Testis (tissue), 2 donors: ENCODE measurements at regions not wholly inside any gene's neighbourhood (a gene's known extent, or its start where the extent isn't known, plus 50 kb on each side); places are given as distances from the start of the nearest gene placed in this dataset.

Experiments
- DNase-seq: peaks from one replicate; pipeline ENCODE4 v3.0.0-alpha.2; 2019
- H3K27ac ChIP-seq, 2 donors: fragments of 200-600 bp; sonication (generic); one replicate each; pipeline ENCODE4 v1.5.1; 2019
- H3K27me3 ChIP-seq: fragments of 200-600 bp; sonication (generic); one replicate; pipeline ENCODE4 v1.5.1; 2019
- H3K36me3 ChIP-seq: fragments of 200-600 bp; sonication (generic); one replicate; pipeline ENCODE4 v1.5.1; 2017; ENCODE audit warnings: low read depth; ENCODE audit errors: missing control alignments
- H3K4me1 ChIP-seq: fragments of 200-600 bp; sonication (generic); one replicate; pipeline ENCODE4 v1.5.1; 2019
- H3K4me3 ChIP-seq, 2 donors: fragments of 200-600 bp; sonication (generic); one replicate each; pipeline ENCODE4 v1.5.1; 2017 to 2019
- H3K9me3 ChIP-seq: fragments of 200-600 bp; sonication (generic); one replicate; pipeline ENCODE4 v1.5.1; 2017
- POLR2A ChIP-seq: fragments of 450-650 bp; IDR thresholded peaks from one replicate; pipeline ENCODE4 v1.6.1; 2017; ENCODE audit warnings: antibody characterized with exemption, mild to moderate bottlenecking, moderate library complexity
- WGBS, 2 donors: methylation state at CpG; one replicate each; pipeline ENCODE4 v1.1.5; 2018; 5-methylcytosine and 5-hydroxymethylcytosine counted together
- intact Hi-C: fragments of 100-400 bp; cut with DNase I; formaldehyde crosslinking; loops from one replicate; pipeline ENCODE4 v1.15.1; 2023; ENCODE audit warnings: low total_unique reads
- TF ChIP-seq, protein P1 (sequence below), 3 experiments: fragments of 450-650 bp in 2 of 3; fragments of 200-600 bp in 1 of 3; sonication (generic) in 1 of 3; IDR thresholded peaks; one replicate each; pipeline ENCODE4 v1.5.1; 2016 to 2019; ENCODE audit warnings: antibody characterized with exemption in 3 of 3, mild to moderate bottlenecking in 2 of 3, moderate library complexity in 1 of 3

DNA sequence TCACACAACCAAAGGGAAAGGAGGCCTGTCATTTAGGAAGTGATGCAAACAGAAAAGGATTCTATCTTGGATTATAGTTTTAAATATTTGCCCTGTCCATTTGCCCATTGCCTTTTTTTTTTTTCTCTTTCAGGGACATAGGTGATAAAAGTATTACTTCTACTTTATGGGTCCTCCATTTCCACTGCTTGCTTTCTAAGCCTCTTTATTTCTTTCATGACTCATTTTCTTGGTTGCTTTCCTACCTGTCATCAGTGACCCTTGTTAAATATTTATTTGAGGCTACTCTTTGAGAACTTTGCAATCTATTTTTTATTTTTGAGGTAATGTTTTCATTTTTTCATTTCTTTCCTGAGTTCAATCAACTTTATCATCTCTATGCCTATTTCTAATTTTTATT is 522.9 kb upstream of the ARRDC3 start:
- Histone ChIP-seq H3K36me3 (no peaks in the 10 kb centered on the region), H3K4me3 (no peak overlapping the region), H3K9me3 (no peaks in the 10 kb centered on the region), H3K4me1 (no peaks in the 10 kb centered on the region), H3K27me3 (no peaks in the 10 kb centered on the region), H3K27ac (no peak overlapping the region)
- intact Hi-C loops = no loop called here
- no peak for DNase-seq
- no peak for TF ChIP-seq POLR2A
- TF ChIP-seq, protein P1, sequence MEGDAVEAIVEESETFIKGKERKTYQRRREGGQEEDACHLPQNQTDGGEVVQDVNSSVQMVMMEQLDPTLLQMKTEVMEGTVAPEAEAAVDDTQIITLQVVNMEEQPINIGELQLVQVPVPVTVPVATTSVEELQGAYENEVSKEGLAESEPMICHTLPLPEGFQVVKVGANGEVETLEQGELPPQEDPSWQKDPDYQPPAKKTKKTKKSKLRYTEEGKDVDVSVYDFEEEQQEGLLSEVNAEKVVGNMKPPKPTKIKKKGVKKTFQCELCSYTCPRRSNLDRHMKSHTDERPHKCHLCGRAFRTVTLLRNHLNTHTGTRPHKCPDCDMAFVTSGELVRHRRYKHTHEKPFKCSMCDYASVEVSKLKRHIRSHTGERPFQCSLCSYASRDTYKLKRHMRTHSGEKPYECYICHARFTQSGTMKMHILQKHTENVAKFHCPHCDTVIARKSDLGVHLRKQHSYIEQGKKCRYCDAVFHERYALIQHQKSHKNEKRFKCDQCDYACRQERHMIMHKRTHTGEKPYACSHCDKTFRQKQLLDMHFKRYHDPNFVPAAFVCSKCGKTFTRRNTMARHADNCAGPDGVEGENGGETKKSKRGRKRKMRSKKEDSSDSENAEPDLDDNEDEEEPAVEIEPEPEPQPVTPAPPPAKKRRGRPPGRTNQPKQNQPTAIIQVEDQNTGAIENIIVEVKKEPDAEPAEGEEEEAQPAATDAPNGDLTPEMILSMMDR (IDR thresholded peaks at IDR 0.05) = no peak

DNA sequence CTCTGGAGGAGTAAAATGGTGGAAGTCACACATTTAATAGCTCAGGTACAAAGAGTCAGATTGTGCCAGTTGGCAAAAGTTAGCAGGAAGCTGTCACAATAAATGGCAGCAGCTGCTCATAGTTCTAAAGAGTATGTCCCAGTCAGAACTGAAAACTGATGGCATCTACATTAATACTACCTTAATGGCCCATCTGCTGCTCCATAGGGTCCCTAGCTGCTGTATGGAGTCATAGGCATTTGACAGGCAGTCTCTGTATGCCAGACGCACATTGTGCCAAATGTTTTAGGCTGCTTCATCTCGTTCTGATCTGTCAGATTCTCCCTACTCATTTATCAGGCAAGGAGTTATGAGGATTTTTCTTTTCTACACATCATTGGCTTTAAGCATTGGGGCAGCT is 515.8 kb upstream of the ARRDC3 start:
- Histone ChIP-seq H3K27me3 (no peaks in the 10 kb centered on the region), H3K4me1 (no peaks in the 10 kb centered on the region), H3K36me3 (no peaks in the 10 kb centered on the region), H3K27ac (no peak overlapping the region), H3K9me3 (no peaks in the 10 kb centered on the region), H3K4me3 (no peak overlapping the region)
- TF ChIP-seq POLR2A = no peak
- TF ChIP-seq, protein P1 (IDR thresholded peaks at IDR 0.05) = no peak
- WGBS, 2 donors = 72 to 74% methylated on average over 2 of the region's 2 CpGs
- intact Hi-C loops = no loop called here
- DNase-seq = no peak

DNA sequence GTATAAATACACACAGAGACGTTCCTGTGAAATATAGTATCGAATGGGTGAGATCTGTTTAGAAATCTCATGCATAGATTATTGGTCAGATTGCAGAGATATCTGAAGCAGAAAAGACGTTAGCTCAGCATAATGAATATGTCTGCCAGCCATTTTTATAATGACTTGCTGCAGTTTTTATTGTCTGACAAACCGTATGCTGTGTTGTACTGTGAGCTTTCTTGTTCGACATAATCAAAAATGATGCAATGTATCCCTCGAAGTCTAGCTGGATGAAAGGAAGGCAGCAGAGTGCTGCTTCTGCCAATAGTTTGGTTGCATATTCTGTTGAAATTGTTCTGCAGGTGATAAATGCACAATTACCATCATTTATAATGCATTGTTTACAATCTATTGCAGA is 514.9 kb upstream of the ARRDC3 start:
- Histone ChIP-seq H3K4me1 (no peaks in the 10 kb centered on the region), H3K27ac (no peak overlapping the region), H3K27me3 (no peaks in the 10 kb centered on the region), H3K4me3 (no peak overlapping the region), H3K9me3 (no peaks in the 10 kb centered on the region), H3K36me3 (no peaks in the 10 kb centered on the region)
- no peak for DNase-seq
- WGBS, 2 donors = 75 to 85% methylated on average over 6 of the region's 6 CpGs
- TF ChIP-seq POLR2A = no peak
- TF ChIP-seq, protein P1 (IDR thresholded peaks at IDR 0.05) = no peak
- intact Hi-C loops = no loop called here

DNA sequence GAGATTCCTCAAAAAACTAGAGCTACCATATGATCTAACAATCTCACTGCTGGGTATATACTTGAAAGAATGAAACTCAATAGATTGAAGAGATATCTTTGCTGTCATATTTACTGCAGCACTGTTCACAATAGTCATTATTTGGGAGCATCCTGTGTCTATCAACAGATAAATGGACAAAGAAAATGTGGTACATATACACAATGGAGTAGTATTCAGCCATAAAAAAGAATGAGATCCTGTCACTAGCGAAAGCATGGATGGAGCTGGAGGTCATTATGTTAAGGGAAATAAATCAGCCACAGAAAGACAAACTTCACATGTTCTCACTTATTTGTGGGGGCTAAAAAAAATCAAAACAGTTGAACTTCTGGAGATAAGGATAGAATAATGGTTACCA is 505.7 kb upstream of the ARRDC3 start:
- Histone ChIP-seq H3K27me3 (no peaks in the 10 kb centered on the region), H3K4me1 (no peaks in the 10 kb centered on the region), H3K36me3 (no peaks in the 10 kb centered on the region), H3K9me3 (no peaks in the 10 kb centered on the region), H3K4me3 (no peak overlapping the region), H3K27ac (no peak overlapping the region)
- WGBS, 2 donors = 81 to 98% methylated on average over 1 of the region's 1 CpG
- TF ChIP-seq, protein P1 (IDR thresholded peaks at IDR 0.05) = no peak
- no peak for TF ChIP-seq POLR2A
- no peak for DNase-seq
- intact Hi-C loops = no loop called here

DNA sequence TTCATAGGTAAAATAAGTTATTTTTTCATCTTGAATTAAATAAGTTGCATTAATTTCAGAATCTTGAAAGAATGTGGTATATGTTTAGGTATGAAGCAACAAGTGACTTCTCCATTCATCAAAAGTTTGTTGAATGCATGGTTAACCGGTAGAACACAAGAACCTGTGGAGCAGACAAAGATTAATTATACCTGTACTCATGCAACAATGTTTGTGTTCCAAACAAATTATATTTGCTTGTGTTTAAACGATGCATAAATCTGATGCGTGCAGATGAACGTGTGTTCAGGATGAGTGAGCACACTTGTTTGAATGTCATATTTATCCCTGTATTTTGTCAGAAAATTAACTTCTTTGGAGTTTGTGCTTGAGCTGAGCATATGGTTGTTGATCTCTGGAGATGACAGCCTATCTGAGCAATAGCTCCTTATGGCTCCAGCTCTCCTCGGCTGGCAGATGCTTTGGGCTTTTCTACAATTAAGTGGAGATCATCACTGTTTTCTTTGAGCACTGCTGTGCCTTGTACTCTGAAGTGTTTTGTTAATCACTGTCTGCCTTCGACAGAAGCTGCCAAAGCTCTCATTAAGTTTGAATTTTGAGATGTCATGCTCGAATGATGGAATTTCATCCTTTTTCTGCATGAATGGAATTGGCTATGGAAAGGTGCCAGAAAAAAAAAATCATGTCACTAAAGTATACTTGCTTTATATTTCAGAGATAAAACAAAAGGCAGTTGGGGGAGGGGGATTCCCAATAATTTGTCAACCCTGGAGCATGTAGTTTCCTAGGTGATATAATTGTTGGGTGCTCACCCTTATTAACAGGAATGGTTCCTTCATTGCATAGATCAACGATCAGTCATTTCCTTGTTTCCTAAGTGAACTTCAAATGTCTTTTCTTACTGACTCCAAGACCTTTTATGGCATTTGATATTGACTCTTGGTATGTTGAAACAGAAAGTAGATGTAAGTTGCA is 502.5 kb upstream of the ARRDC3 start:
- H3K4me1 ChIP-seq = no peaks in the 10 kb centered on the region
- TF ChIP-seq, protein P1 (IDR thresholded peaks at IDR 0.05) = no peak
- TF ChIP-seq POLR2A = no peak
- no peaks in the 10 kb centered on the region for H3K27me3 ChIP-seq
- no peak overlapping the region for H3K27ac ChIP-seq
- no peak for DNase-seq
- no peak overlapping the region for H3K4me3 ChIP-seq
- H3K9me3 ChIP-seq = no peaks in the 10 kb centered on the region
- intact Hi-C loops = no loop called here
- 69 to 71% methylated on average over 8 of the region's 8 CpGs for WGBS, 2 donors
- H3K36me3 ChIP-seq = no peaks in the 10 kb centered on the region
